GM21825 (cell line): ENCODE measurements at regions not wholly inside any gene's neighbourhood (a gene's known extent, or its start where the extent isn't known, plus 50 kb on each side); places are given as distances from the start of the nearest gene placed in this dataset.

Source experiments
- ATAC-seq: cut with Tn5 transposase; IDR thresholded peaks from one replicate; pipeline ENCODE4 v1.9.1; 2021; ENCODE audit warnings: mild to moderate bottlenecking, moderate library complexity; ENCODE audit not compliant: unreplicated experiment

DNA sequence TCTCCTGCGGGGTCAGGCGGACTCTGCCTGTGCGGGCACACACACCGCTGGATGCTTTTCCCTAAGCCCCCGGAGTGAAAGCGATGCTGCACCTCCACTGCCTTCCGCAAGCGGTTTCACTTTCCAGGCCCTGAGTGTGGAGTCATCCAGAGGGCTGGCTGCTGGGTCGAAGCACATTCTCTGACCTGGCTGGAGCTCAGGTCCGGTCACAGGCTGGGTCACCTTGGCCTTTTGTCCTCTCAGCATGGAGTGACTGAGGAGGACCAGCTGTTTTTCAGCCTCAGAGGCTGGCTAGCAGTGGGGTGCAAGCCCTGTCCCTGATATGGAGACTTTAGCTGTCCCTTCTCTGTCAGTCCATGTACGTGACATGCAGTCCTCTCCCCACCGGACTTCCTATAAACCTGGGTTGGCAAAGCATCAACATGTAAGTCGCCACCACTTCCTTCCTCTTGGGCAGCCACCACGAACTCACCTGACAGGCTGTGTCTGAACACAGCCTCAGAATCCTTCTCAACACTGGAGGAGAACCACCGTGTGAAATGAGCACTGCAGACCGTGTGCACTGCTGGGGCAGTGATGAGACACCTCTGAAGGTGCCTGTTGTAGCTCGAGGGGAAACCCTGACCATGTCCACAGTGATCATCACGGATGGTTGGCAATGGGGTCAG is 51.3 kb downstream of the GADD45G start:
- ATAC-seq = no peak

- no peak for ATAC-seq
Measured at GRCh38 chr9:89657295-89657694, 52.5 kb downstream of the GADD45G start.

DNA sequence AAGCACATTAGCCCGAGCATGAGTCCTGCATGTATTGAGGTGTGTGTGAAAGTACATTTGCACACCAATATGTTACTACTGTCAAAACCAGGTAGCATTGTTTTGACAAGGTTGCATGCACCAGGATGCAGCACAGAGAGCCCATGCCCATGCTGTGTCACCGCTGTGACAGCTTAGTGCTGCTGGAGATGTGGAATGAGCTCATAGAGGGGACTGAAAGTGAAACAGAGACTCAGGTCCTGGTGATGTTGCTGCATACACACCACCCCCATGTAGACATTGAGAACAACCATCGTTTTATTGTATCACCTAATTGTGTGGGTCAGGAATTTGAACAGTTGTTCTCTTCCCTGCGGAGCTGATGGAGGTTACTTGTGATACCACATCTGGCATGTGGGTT is 53.0 kb downstream of the GADD45G start:
- ATAC-seq = peak; percentile 67

GRCh38 chr9:89658401-89658800 is 53.6 kb downstream of the GADD45G start:
- no peak for ATAC-seq

DNA sequence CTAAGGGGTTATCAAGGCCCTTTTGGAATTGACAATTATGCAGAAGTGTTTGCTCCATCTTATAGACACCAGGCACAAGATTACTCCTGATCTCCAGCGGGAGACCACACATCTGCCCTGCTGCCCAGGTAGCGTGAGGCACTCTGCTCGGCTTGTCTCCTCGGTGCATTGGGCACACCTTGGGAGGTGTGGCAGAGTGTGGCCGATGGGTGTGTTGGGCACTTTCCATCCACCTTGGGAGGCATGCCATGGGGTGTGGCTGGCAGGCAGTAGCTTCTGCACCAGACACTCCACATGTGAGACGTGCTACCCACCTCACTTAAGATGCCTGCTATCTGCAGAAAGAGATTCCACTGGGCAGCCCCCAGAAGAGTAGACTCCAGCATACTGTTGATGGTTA is 54.1 kb downstream of the GADD45G start:
- ATAC-seq = no peak

DNA sequence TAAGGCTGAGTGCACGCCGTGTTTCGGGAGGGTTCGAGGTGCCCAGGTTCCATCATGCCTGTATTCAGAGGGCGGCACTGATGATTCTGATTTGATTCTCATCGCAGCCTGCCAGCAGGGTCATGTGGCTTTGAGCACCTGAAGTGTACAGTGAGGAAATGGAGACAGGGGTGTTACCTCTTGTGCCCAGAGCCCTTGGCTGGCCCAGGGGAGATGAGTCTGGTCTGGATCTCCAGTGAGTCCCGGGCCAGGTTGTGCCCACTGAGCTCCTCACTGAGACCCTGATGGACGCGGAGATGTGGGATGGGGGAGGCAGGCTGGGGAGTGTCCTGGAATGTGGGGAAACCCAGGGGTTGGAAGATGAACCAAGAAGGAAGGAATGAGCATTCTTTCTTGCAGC is 54.7 kb downstream of the GADD45G start:
- no peak for ATAC-seq

DNA sequence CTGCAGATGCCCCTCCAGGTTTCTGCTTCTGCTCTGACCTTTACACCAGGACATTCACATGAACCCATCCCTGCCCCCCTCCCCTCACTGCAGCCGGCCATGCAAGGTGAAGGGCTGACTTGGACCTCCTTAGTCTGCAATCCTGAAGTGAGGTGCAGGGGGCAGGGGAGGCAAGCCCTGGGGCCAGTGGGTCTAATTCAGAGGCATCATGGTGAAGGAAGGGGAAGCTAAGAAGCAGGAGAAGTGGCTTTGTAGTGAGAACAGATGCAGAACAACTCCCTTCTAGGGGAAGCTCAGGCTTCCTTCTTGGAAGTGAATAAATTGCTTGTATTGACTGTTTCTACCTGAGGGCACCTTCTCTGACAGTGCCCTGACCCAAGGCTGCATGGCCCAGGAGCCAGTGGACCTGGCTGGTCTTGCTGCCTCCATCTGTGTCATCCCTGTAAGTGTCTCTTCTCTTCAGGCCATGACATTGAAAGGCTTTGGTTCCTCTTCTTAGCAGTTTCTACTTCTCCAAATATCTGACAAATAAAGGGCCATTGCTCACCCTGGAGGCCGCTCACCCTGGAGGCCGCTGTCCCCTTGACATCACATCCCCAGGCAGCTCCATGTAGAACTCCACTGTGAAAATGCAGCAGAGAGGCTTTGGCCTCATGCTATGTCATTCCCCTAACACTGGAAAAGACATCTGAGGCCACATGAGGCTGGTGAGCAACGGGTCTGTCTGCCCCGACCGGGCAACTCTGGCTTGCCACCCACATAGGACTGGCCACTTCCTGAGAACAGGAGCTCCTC is 55.3 kb downstream of the GADD45G start:
- no peak for ATAC-seq

DNA sequence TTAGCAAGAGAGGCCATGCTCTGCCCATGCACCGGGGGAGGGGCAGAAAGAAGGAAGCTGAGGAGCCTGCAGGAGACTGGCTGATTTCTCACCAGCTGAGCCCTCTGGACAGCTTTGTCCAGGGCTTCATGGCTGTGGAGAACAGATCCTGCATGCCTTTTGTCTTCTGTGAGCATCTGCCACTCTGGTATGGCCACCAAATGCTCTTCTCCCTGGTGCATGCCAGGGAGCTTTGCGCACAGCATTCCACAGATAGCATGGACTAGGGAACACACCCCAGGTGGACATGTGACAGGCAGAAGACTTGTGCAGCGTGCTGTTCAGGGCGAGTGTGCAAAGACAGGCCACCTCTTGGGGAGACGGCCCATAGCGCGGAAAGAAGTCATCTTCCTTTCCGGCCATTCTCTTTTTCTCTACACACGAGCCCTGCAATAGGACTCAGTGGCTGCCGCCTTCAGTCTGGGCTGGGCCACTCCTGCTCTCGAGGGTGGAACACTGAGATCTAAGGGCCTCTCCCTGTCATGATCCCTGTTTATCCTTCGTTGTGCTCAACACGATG is 56.7 kb downstream of the GADD45G start:
- ATAC-seq = no peak

- no peak for ATAC-seq
Measured at GRCh38 chr9:89661956-89662717, 57.3 kb downstream of the GADD45G start.

DNA sequence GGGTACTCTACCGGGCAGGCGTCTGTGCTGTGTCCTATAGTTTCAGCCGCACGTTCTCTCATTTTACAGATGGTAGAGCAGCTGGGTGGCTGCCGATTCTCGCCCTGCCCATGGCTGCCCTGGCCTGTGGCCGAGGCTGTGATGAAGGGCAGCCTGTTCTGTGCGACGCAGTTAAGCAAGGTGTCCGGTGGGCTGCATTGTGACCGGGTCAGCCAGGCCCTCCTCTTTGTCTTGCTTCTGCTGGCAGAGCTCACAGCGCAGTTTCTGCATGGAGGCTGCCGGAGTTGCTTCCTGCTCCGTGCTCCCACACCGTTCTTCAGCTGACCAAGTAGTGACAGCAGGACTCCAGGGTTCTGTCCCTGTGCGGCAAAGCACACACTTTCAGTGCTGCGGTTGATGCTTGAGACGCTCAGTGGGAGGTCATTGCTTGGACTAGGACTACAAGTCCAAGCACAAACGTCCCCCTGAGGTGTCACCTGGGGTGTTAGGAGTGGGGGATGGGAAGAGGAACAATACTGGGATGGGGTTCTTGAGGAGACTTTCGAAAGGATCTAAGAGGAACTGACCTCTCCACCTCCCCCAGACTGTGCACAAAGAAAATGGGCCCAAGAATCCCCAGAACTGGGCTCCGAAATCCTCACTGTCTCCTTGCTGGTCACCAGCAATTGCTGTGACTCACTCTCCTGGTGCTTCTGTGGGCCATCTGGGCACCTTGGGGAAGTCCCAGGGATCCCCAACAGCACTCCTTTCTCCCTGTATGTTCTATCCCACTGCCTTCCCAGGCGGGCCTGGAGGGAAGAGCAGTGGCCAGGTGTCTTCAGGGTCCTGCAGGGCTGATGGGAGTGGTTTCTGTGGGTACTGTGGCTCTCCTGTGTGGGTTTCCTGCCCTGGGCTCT is 58.2 kb downstream of the GADD45G start:
- no peak for ATAC-seq

DNA sequence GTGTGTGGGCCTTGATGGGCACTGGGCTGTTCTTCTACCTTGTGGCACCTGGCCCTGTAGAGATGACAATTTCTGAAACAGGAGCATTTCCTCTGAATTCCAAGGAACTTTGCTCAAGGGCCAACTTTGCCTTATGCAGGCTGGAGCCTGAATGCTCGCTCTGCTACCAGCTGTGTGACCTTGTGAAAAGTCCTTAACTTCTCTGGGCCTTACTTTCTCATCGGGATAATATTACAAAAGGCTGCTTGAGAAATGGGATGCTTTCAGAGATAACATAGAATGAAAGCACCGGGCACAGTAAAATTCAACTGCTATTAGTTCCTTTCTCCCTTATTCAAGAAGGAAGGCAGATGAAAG is 58.8 kb downstream of the GADD45G start:
- no peak for ATAC-seq

DNA sequence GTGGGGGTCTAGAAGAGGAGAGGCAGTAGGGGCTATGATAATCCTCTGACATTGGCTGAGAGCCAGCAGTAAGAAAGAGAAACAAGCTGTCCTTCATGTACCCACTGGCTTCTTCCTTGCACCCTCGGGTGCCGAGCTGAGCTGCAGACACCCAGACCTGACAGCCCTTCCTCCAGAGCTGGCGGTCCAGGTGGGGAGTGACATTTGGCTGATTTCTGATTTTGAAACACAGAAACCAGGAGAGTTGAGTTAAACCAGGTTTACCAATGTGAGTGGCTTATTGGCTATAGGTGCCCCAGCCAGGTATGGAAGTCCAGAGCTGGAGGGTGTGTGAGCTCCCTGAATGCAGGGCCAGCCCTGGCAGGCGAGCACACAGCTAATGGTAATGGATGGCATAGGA is 59.2 kb downstream of the GADD45G start:
- ATAC-seq = no peak

- no peak for ATAC-seq
Measured at GRCh38 chr9:89664896-89665329, 60.1 kb downstream of the GADD45G start.

DNA sequence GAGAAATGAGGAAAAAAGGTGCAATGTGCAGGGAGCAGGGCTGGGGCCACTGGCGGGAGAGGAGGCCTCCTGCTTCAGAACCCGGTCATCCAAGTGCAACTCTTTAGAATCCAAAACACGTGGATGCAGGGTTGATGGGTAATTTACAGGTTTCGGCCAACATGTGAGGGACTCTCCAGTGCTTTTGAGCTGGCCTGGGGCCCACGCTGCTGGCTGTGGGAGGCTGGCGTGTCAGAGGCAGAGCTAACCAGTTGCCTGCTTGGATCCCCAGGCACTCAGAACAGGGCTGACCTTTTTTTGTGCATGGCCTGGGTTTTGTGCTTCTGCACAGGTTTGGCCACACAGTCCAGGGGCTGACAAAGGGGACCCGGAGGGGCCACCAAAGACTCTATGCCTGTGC is 61.6 kb downstream of the GADD45G start:
- no peak for ATAC-seq

DNA sequence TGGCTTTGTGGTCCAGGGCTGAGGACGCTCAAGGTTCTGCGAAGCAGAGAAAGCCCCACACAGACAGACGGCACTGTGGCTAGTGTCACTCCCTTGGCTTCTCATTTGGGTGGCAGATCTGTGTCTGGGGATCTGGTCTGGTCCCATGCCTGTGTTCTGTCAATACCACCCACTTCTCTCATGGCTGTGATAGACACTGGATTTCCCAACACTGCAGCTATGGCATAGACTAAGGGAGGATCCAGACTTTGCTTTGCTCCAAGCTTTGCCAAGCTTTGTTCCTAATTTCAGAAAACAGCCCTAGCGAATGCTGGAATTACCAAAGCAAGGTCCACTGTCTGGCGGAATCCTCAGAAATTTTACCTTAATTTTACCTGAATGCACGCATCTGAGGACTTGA is 62.1 kb downstream of the GADD45G start:
- ATAC-seq = no peak

DNA sequence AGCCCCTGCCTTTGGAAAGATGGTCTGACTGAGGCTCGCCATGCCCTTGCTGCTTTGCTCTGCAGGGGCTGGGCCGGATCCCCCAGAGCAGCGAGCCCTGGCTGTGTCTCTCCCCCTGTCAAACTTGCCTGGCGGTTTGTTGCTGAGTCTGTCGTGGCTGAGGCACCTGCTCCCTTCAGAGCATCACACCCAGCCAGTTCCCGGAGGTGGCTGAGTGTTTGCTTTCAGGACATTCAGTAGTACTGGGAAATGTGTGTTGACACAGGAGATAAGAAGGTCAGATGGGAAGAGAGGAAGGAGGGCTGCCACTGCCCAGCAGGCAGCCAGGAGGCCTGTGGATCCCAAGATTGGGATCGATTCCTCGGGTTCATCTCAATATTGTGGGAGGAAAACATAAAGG is 62.9 kb downstream of the GADD45G start:
- ATAC-seq = no peak

DNA sequence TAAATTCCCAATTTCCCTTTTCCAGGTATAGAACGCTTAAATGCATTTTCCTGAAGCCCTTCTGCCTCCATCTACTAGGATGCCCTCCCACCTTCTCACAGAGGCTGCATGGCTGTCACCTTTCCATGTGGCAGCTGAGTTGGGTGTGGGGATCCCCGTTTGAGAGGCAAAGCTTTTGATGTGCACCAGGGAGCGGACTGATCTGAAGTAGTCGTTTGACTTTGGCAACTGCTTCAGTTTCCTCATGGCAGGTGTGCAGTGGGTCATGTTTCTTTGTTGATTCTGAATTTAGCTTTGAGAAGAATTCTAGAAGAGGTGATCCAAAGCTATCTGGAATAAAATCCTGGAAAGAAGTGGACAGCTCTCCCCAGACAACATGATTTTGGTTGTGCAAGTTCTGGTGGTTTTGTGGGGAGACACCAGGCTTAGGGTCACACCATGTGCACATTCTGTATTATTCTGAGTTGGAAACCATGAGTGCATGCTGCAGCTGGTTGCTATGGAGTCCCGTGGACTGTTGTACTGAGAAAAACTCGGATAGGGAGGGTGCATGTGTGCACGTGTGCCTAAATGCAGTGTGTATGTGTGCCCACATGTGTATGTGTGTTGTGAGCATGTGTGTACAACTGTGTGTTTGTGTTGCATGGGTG is 63.5 kb downstream of the GADD45G start:
- no peak for ATAC-seq

DNA sequence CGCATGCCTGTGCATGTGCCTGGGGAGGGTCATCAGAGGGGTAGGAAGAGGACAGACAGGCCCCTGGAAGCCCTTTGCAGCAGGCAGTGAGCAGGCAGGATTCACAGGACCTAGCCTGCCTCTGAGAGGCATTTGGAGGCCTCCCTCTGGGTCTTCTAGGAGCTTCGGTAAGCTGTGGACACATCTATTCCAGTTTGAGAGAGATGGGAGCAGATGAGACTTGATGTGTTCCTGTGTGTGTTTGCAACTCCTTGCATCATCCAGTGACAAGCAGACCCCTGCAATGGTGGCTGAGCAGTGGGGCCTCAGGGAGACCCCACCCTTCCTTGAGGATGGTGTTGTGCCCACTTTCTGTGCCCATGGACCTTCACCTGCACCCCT is 64.0 kb downstream of the GADD45G start:
- no peak for ATAC-seq

- no peak for ATAC-seq
Measured at GRCh38 chr9:89669361-89669842, 64.6 kb downstream of the GADD45G start.

- no peak for ATAC-seq
Measured at GRCh38 chr9:89670114-89670513, 65.3 kb downstream of the GADD45G start.
